ENCODE measurements at regions not wholly inside any gene's neighbourhood (a gene's known extent, or its start where the extent isn't known, plus 50 kb on each side); places are given as distances from the start of the nearest gene placed in this dataset.

GRCh38 chr3:83765956-83766355 is 1192.8 kb upstream of the CADM2 start:
- TF ChIP-seq EZH2 (IDR thresholded peaks at IDR 0.05; ENCODE audit: insufficient read depth, poor library complexity, severe bottlenecking) (no peak), EZH2phosphoT487 (IDR thresholded peaks at IDR 0.05; ENCODE audit: insufficient read depth, low read depth) (no peak)
